HEK293T (cell line): ENCODE measurements at regions not wholly inside any gene's neighbourhood (a gene's known extent, or its start where the extent isn't known, plus 50 kb on each side); places are given as distances from the start of the nearest gene placed in this dataset.

Source experiments
- BHLHE40 ChIP-seq: fragments of 450-650 bp; IDR thresholded peaks from 2 replicates; pipeline ENCODE4 v1.6.1; 2016; ENCODE audit warnings: mild to moderate bottlenecking, moderate library complexity, borderline replicate concordance
- CTBP1 ChIP-seq: fragments of 450-650 bp; IDR thresholded peaks from 2 replicates; pipeline ENCODE4 v1.6.1; 2016; ENCODE audit warnings: borderline replicate concordance
- FOXK2 ChIP-seq: fragments of 450-650 bp; IDR thresholded peaks from 2 replicates; pipeline ENCODE4 v1.6.1; 2016; ENCODE audit warnings: mild to moderate bottlenecking
- HDGF ChIP-seq: fragments of 450-650 bp; IDR thresholded peaks from 2 replicates; pipeline ENCODE4 v1.6.1; 2017; ENCODE audit warnings: antibody characterized with exemption, borderline replicate concordance
- L3MBTL2 ChIP-seq: fragments of 450-650 bp; conservative IDR thresholded peaks from 2 replicates; pipeline ENCODE4 v1.6.1; 2016; ENCODE audit warnings: mild to moderate bottlenecking
- NFRKB ChIP-seq: fragments of 450-650 bp; IDR thresholded peaks from 2 replicates; pipeline ENCODE4 v1.6.1; 2016; ENCODE audit warnings: mild to moderate bottlenecking, moderate library complexity
- SP1 ChIP-seq: fragments of 450-650 bp; IDR thresholded peaks from 2 replicates; pipeline ENCODE4 v1.6.1; 2017
- SUZ12 ChIP-seq: fragments of 450-650 bp; IDR thresholded peaks from 2 replicates; pipeline ENCODE4 v1.6.1; 2016; ENCODE audit warnings: mild to moderate bottlenecking
- TARDBP ChIP-seq: fragments of 450-650 bp; IDR thresholded peaks from 2 replicates; pipeline ENCODE4 v1.6.1; 2016
- ZNF384 ChIP-seq: fragments of 450-650 bp; IDR thresholded peaks from 2 replicates; pipeline ENCODE4 v1.6.1; 2016

DNA sequence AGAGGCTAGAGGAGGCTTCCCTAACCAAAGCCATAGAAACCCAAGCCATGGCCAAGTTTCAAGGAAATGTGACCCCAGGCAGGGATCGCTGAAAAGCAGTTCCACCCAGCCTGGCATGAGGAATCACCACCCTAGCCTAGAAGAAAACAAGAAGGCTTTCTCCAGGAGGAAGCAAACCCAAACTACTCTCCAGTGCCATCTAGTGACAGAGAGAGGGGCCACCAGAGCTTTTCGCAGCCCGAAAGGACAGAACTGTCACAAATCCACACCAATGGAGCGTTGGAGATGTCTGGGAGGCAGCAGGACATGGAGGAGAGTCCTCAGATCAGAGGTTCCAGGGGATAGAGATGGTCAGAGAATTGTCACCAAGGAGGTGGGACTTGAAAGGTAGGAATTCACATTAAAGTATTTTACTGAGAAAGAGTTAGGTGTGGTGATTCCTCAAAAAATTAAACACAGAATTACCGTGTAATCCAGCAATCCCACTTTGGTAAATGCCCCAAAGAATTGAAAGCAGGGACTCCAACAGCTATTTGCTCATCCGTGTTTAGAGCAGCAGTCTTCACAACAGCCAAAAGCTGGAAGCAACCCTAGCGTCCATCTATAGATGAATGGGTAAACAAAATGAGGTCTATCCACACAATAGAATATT is 67.3 kb upstream of the NUP50 start:
- TF ChIP-seq SUZ12 (no peak), CTBP1 (no peak), BHLHE40 (no peak), NFRKB (no peak), SP1 (no peak), HDGF (no peak), TARDBP (no peak), L3MBTL2 (no peak), ZNF384 (no peak), FOXK2 (no peak)
